Stimulated activated CD8-positive, alpha-beta memory T cell treated with anti-CD3 and anti-CD28 coated beads, Interleukin-4, amount 100 ng/mL, for 48 hours (primary cell): ENCODE measurements at regions not wholly inside any gene's neighbourhood (a gene's known extent, or its start where the extent isn't known, plus 50 kb on each side); places are given as distances from the start of the nearest gene placed in this dataset.

Experiments used
- DNase-seq: peaks from one replicate; pipeline ENCODE4 v3.0.0-alpha.2; 2020

DNA sequence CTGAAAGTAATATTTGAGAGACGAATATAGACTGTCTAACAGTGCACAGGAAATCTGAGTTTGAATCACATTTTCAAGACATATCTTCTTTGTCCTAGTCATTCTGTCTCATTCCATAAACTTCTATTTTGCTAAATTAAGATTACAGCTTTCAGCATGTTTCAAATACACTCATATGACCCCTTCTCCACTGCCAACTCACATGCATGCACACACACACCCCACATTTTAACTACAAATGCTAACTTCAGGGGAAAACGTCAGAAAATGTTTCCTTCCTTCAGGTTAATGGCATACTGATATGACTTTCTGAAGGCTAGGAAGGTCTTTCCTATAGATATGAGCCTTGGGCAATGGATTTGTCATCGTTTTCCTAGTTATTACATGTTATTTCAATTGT, 373.7 kb downstream of the RBM43 start:
- no peak for DNase-seq

DNA sequence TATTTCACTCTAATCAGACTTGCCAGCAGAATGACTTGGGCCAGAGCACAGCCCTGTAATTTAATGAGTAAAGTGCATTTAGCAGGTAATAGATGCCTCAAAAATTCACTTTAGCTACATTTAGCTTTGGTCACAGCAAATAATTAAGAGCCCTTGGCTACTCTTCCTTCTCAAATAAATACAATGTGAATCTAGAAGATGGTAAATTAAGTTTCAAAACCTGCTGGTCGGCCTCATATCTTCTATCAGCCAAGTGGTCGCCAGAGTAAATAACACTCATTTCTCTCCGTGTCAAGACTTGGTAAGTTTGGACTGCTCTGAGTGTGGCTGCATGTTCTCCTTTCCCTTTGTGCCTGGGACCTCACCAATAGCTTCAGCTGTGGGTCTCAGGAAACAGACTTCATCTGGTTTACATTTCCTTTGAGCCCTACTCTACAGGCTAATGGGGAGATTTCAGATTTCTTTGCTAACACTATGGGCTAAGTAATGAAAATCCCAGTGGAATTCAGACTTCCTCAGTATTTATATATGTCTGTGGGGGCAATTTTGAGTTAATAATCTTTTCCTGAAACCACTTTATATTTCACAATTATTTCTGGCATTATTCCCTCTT, 375.8 kb downstream of the RBM43 start:
- no peak for DNase-seq

DNA sequence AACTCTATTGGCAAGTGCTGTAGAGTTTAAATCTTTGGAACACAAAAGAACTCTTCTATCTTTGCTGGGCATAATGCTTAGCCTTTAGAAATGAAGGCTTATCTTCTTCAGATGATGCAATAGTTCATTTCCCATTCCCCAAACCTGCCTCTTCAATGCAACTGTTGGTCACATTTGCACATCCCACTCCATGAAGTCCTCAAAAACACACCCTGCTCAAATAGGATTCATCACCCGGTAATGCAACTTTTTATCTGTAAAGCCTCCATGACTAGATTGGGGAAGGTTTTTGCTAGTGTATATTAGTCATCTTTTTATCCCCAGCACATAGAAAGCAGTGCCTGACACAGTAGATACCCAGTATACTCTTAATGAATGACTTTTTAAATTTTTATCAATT, 376.4 kb downstream of the RBM43 start:
- no peak for DNase-seq

DNA sequence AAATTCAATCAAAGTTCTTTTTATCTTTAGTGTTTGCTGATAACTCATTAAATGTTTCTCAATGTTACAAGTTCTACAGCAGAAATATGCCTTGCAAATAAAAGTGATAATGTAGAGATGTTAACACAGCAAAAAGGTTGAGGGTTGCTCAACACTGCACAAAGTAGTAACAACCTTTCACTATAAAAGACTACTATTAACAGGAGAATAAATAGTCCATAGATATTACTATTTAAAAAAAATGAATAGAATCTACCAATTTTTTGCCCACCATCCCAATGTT, 378.1 kb downstream of the RBM43 start:
- DNase-seq, result no peak

DNA sequence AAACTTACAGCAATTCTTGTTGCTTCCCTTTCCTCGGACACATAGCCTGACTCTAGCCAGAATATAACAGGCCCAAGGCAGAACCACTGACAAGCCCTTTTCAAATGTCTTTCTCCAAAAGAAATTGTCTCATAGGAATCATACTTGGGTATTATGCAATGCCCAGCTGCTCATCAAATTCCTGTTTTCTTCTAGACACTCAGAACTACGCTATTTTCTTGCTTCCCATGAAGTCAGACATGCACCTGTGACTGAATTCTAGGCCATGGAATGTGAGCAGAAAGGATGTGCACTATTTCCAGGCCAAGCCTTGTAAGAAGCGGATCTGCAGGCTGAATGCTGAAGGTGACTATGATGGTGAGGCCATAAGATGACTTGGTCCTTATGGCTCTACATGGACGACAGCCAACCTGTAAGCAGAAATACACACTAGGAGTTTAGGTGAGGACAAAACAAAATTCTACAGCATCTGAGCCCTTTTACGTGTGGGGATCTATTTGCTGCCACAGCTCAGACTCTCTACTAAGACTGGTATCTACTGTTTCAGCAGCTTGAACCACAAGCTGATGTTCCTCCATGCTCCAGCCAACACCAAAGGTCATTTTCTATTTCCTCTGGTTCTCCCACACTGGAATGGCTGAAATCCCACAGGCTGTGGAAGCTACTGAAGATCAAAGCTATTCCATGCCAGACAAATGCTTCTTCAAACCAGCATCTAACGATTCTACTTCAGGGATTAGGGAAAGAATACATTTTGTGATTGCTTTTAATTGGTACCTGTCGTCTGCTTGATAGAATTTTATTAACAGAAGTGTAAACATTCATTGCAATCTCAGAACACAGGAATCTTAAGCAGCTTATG, 378.7 kb downstream of the RBM43 start:
- DNase-seq, result no peak

DNA sequence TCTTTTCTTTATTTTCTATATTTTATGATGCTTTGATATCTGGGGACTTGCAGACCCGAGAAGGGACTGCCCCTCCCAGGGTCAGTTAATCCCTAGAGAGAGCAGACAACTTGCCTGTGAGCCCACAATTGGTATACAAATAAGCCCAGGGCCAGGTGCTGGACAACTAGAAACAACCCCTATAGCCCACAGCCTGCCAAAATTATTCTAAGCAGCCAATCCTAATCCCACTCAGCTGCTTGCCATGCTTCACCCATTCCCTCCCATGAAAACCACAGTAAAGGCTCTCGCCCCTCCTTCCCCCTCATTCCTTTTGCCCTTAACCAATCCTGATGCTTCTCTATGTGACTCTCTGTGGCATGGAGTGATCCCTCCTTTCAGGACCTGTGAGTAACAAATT, 380.7 kb downstream of the RBM43 start:
- no peak for DNase-seq

DNA sequence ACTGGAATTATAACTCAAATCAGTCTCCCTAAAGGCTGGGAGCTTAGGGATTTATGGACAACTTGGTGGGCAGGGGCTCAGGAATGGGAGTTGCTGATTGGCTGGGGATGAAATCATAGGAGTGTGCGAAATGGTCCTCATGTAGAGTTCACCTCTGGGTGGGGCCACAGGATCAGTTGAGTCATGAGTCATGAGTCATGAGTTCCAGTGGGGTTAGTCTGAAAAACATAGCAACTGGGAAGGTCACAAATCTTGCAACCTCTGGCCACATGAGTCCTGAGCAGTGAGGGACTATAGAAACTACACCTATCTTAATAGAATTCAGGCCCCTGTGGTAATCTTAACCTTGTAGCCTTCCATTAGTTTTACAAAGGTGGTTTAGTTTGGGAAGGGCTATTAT, 383.3 kb downstream of the RBM43 start:
- no peak for DNase-seq

DNA sequence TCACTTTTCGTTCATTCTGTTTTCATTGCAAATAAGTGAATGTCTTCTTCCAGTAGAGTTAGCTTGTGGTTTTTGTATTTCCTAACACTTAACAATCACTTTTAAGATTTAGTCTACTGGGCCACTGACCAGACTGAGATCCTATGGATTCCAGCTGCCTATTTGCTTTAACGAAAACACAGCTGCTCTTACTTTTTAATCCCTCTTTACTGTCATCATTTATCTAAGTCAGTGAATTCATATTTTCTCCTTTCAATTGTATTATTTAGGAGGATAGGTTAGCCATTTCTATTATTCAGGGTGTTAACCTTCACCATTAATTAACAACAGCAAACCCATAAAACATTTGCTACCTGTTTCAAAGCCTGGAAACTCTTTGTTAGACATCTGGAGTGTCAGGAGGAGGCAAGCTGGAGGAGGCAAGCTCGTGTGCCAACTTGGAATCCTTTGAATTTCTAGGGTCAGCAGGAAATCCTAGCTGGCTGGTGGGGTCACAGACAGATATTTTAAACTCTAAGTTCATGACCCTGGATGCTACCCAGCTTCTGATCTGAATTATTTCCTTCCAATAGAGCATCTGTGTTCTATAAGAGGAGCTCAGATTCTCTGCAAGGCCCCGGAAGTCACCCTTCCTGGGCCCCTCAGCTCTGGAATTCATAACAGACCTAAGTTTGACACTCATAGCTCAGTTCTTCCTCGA, 385.3 kb downstream of the RBM43 start:
- no peak for DNase-seq

DNA sequence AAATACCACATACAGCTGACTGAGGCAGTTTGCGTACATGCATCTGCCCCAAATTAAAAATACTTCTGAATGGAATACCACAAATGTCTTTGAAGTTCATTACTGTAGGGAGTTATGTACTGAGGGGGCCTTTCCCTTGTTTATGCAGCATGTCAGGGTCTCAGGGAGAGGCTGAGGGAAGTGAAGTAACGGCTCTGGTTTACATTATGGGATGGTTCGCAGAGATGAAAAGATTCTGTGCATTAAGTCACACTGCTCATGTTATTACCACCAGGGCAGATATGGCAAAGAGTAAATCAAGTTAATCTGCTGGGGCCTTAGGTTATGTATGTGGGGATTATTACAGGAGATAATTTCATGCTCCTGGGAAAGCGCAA, 385.9 kb upstream of the RND3 start:
- no peak for DNase-seq

DNA sequence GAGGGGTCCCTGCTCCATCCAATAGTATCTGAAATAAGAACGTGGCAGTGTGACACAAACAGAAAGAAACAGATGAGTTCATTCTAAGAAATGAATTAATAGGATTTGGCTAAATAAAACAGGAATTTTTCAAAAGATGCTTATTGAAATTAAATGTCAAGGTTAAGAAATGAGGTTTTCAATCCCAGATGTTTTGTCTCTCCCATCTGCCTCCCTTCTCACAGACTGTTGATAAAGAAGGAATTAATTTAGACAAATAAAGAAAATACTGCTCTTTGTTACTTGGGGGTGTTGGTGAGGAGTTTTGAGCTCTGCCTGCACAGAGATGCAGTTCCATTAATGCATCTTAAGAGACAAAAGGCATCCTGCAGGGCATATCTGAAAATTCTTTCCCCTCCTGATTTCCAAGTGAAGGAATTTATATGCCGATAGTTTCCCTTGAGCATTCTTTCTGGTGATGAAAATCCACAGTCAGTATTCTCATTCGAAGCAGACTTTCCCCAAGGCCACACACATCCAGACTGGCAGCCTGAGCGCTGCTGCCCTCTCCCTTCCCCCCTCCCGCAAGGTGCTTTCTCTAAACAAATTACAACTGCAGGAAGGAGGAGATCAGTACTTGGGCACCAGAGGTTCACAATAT, 385.4 kb upstream of the RND3 start:
- DNase-seq, result no peak

DNA sequence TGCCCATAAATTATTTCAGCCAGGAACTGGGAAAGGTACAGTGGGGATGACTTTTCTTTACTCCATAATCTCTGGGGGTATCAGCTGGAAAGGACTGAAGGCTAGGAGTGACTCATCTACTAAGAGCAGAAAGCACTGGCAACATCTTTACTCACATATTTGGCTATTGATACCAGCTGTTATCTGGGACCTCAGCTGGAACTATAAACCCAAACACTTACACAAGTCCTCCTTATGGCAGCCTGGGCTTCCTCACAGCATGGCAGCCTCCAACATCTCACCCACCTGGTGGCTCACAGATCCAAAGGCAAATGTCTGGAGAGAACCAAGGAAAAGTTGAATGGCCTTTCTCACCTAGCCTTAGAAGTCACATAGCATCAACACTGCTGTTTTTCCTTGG, 379.0 kb upstream of the RND3 start:
- no peak for DNase-seq

DNA sequence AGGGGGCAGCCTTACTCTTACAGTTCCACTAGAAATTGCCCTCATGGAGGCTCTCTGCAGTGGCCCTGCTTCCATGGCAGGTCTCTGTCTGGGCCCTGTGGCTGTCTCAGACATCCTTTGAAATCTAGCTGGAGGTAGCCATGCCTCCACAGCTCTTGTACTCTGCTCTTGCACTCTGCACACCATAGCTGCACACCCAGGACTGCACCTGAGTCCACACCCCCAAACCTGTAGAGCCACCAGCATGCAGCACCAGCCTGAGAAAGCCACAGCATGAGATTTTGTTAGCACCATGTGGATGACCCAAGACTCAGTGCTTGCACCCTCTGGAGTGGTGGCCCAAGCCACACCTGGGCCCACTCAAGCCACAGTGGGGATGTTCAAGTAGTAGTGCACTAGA, 376.2 kb upstream of the RND3 start:
- DNase-seq, result no peak

DNA sequence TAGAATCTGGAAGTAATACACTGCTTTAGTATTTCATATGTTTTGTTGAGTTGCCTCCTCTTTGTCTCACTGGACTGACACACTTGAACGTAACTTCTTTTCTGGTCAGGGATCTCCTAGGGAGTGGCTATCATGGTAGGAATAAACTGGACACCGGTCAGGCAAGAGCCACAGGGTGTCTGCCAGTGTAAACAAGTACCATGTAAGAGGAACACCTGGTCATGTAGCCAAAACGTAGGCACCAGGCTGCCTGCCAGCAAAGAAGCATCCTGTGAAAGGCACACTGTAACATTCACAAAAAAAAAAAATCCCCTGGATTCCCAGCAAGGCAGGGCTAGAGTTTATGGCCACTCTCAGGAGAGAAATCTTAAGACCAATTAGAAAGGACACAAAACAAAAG, 372.8 kb upstream of the RND3 start:
- no peak for DNase-seq

DNA sequence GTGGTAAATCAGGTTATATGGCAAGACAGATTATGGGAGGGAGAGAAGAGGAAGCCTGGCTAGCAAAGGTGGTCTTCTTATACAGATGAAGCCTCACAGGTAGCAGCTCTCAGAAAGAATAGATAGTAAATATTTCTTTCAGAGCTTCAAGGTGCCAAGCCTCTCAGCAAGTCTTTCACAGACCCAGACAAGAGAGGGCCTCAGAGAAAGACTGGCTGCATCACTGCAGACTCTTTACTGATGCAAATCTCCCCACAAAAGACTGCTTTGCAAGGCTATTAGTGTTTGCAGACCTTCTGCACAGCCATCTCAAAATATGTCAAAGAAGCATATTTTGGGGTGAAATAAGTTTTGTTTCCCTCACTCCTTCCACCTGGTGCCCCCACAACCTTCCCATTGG, 372.4 kb upstream of the RND3 start:
- DNase-seq, result no peak

DNA sequence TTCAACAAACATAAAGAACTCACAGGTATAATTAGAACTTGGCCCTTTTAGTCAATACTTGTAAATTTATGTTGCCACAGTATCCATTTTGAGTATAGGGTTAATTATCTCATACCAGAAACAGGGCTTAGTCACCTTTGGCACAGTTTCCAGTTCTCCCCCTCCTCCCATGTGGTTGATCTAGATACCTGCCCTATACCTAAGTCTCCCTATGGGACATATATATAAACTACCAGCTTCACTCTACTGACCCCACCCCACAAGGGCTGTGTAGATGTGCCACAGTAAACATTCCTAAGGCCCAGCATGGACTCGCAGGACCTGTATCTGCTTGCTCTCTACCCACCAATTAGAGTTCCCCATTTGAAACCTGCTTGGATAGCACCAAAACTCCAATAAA, 371.7 kb upstream of the RND3 start:
- DNase-seq, result no peak

DNA sequence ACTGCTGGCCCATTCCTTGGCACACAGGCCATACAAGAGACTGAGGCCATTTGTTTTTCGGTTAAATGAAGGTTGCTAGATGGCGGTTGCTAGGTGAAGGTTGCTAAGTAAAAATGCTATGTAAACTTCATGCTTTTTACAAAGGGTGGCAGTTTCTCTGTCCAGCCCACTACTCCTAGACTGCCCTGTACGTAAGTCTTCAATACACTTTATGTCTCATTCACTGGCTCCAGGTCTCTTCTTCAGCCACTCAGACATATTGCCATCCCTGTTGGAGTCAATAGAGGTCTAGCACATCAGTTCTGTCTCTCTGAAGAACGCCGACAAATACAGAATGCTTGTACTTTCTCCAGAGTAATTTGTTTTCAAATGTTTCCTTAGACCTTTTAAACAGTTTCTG, 370.9 kb upstream of the RND3 start:
- DNase-seq, result no peak

DNA sequence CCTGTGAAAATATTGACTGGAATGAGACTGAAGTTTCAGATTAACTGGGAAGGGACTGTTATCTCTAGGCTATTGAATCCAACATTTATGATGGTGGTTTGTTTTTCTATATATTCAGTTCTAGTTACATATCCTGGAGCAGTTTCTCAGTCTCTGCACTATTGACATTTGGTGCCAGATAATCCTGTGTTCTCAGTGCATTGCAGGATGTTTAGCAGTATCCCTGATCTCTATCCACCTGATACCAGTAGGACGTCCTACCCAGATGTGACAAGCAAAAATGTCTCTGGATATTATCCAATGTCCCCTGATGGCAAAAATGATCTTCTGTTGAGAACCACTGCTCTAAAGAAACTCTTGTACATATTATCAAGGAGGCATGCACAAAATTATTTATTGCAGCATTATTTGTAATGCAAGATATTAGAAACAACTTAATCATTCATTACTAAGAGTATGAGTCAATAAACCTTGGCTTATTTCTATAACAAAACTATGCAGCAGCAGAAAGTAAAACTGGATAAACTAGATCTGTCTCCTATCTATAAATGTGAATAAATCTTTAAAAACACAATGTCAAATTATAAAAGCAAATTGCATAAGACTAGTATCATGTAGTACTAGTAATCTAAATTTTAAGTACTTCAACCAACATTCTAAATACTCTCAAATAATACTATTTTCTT, 369.3 kb upstream of the RND3 start:
- DNase-seq, result no peak

DNA sequence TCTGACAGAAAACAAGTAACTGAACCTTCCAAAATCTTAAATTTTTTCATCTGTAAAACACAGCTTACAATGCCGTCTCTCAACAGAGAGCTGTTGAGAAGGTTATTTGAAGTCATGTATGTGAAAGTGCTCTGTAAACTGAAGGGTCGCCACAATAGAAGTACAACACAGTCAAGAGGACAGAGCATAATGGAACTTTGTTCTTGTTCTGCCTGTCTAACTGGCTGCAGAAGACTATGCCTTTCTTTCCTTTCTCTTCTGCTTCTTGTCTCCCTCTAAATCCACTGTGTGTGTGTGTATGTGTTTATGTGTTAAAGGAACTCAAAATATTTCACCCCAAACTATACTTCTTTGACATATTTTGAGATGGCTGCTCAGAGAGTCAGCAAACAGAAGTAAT, 365.8 kb upstream of the RND3 start:
- DNase-seq, result no peak

DNA sequence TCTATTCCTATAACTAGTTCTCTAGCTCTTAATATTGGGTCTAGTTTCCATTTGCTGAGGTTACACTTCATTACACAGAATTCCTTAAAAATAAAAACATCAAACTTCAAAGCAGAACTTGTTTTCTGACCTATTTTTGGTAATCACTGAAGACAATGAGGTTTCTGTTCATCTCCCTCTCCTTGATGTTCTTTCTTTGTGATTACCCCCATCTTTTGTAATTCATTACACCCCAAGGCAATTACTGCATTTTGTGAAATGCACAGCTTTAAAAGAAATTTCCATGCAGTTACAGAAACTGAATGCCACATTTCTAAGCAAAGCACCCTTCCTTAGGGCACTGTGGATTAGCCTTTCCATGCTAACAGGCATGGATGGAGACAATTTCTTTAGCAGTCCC, 363.2 kb upstream of the RND3 start:
- no peak for DNase-seq

DNA sequence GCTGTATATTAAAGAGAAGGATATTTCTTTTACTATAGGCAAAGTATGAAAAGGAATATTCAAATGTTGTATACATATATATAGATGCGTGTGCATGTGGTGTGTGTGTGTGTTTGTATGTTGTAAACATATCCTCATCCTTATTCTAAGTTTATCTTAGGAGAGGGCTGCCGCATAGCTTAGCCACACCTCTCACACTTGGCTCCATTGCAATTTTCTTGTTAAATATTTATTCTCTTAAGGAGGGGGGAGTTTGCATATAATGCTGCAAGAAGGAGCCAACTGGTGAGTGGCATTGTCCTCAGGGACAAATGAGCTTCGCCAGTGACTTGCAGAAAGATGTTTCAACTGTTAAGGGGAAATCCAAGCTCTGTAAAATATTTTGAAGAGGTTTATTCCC, 360.1 kb upstream of the RND3 start:
- DNase-seq, result no peak

DNA sequence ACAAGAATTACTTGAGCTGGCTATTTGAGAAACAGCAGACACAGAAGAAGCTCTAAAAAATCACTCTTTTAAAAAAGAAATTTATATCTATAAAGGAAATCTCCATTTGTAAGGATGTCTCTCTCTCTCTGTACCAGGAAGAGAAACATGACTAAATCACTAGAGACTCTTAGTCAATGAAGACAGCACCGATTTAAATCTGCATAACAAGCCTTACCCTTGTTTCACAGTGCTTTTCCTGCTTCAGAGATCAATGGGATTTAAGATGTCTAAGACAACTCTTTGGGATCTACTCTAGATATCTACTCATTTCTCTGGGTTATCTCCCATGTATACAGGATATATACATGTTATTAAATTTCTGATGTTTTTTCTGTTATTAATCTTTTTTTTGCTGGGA, 359.2 kb upstream of the RND3 start:
- DNase-seq, result no peak

DNA sequence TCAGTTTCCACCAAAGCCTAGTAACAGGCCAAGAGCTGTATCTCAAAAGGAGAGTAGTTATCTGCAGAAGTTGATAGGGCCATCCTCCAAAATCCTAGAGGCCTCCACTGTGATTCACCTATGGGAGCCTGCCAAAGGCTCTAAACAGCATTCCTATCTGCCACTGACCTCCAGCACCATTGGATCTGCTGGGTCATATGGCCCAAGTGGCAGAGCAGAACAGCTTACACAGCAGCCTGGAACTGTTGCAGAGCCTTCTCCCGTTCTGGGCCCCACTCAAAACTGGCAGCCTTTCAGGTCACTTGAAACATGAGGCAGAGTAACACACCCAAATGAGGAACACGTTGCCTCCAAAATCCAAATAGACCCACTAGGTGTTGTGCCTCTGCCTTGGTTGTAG, 345.2 kb upstream of the RND3 start:
- DNase-seq, result no peak

DNA sequence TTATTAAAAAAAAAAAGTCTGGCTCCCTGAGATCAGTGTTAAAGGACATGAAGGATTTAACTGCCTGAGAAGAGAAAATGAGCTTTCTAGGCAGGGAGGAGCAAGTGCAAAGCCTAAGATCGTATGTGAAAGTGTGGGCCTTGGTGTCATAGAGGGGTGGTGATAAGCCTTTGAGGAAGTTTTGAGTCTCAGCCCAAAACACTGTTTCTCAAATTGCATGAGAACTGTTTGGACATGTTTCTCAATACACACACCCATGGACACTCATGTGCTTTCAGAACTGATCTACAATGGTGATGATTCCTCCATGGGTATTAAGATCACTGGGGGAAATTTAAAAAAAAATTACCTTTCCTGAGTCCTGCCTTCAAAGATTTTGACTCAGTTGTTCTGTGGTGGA, 336.7 kb upstream of the RND3 start:
- DNase-seq, result no peak

DNA sequence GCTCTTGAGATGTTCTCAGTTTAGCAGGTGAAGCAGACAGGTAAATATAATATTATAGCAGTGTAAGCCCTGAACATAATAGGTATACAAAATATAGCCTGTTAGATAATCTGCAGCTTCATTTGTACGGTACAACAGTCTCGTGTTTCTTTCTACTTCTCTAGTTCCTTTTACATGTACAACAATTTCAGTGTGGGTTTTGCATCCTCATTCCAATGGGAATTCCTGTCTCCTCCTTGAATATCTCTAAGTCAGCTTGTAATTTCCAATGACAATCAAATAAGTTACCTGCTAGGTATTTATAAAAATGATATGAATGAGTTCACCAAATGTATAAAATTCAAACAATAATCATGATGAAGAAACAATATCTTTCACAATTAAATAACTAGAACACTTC, 330.0 kb upstream of the RND3 start:
- no peak for DNase-seq
